ENCODE measurements at regions not wholly inside any gene's neighbourhood (a gene's known extent, or its start where the extent isn't known, plus 50 kb on each side); places are given as distances from the start of the nearest gene placed in this dataset.

GRCh38 chr10:23820792-23821191 lies 381.9 kb downstream of the OTUD1 start:
- TF ChIP-seq CTCF (IDR thresholded peaks at IDR 0.05; ENCODE audit: control extremely low read depth in 1 of 3, insufficient read depth in 1 of 3, low read depth in 1 of 3, low read length in 3 of 3), result no peak
- TF ChIP-seq CBX5 (IDR thresholded peaks at IDR 0.05; ENCODE audit: low read depth, low read length), result no peak
- TF ChIP-seq POLR2A (IDR thresholded peaks at IDR 0.05; ENCODE audit: control extremely low read depth in 1 of 2, low read depth in 2 of 2, low read length in 2 of 2), result no peak
- TF ChIP-seq, protein P1, sequence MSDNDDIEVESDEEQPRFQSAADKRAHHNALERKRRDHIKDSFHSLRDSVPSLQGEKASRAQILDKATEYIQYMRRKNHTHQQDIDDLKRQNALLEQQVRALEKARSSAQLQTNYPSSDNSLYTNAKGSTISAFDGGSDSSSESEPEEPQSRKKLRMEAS (IDR thresholded peaks at IDR 0.05), result no peak
- no peak for TF ChIP-seq CEBPB (IDR thresholded peaks at IDR 0.05; ENCODE audit: low read depth, low read length)
- TF ChIP-seq YY1 (IDR thresholded peaks at IDR 0.05; ENCODE audit: low read depth, low read length), result no peak
- TF ChIP-seq SP2 (IDR thresholded peaks at IDR 0.05; ENCODE audit: low read length), result no peak
- TF ChIP-seq BCL11A (IDR thresholded peaks at IDR 0.05; ENCODE audit: low read depth in 2 of 2, low read length in 2 of 2), result no peak
- no peak for TF ChIP-seq EZH2 (IDR thresholded peaks at IDR 0.05; ENCODE audit: low read depth, low read length, severe bottlenecking)
